Activated naive CD8-positive, alpha-beta T cell treated with anti-CD3 and anti-CD28 coated beads for 36 hours (primary cell): ENCODE measurements at regions not wholly inside any gene's neighbourhood (a gene's known extent, or its start where the extent isn't known, plus 50 kb on each side); places are given as distances from the start of the nearest gene placed in this dataset.

ENCODE experiments used
- DNase-seq: peaks from one replicate; pipeline ENCODE4 v3.0.0; 2021
- H3K27ac Mint-ChIP-seq: one replicate; pipeline ENCODE4 v1.8.0; 2022; ENCODE audit warnings: mild to moderate bottlenecking, moderate library complexity, mixed read lengths
- H3K27me3 Mint-ChIP-seq: one replicate; pipeline ENCODE4 v1.8.0; 2022; ENCODE audit warnings: mild to moderate bottlenecking, mixed read lengths
- H3K36me3 Mint-ChIP-seq: one replicate; pipeline ENCODE4 v1.8.0; 2021; ENCODE audit warnings: mild to moderate bottlenecking, mixed read lengths
- H3K4me1 Mint-ChIP-seq: one replicate; pipeline ENCODE4 v1.8.0; 2021; ENCODE audit warnings: mixed read lengths
- H3K4me3 Mint-ChIP-seq: one replicate; pipeline ENCODE4 v1.8.0; 2022; ENCODE audit warnings: mild to moderate bottlenecking, moderate library complexity, mixed read lengths
- H3K9me3 Mint-ChIP-seq: one replicate; pipeline ENCODE4 v1.8.0; 2022; ENCODE audit warnings: mixed read lengths

GRCh38 chr21:22106720-22107410 lies 1108.7 kb downstream of the NCAM2 start:
- Mint-ChIP-seq H3K4me1 (no peaks in the 10 kb centered on the region), H3K4me3 (no peak overlapping the region), H3K27me3 (no peaks in the 10 kb centered on the region), H3K27ac (no peak overlapping the region), H3K9me3 (no peaks in the 10 kb centered on the region), H3K36me3 (no peaks in the 10 kb centered on the region)
- no peak for DNase-seq

- Mint-ChIP-seq H3K36me3 (no peaks in the 10 kb centered on the region), H3K27ac (no peak overlapping the region), H3K4me1 (no peaks in the 10 kb centered on the region), H3K27me3 (no peaks in the 10 kb centered on the region), H3K9me3 (peaks cover 2% of the 10 kb centered on the region), H3K4me3 (no peak overlapping the region)
- DNase-seq, result no peak
Measured at GRCh38 chr21:22115746-22116145, 1117.5 kb downstream of the NCAM2 start.

GRCh38 chr21:22120616-22121266 lies 1122.5 kb downstream of the NCAM2 start:
- Mint-ChIP-seq H3K9me3 (no peaks in the 10 kb centered on the region), H3K27me3 (no peaks in the 10 kb centered on the region), H3K36me3 (no peaks in the 10 kb centered on the region), H3K4me1 (no peaks in the 10 kb centered on the region), H3K27ac (no peak overlapping the region), H3K4me3 (no peak overlapping the region)
- no peak for DNase-seq

- no peak for DNase-seq
Measured at GRCh38 chr21:22125581-22125980, 1127.4 kb downstream of the NCAM2 start.

GRCh38 chr21:22128671-22129070 lies 1130.5 kb downstream of the NCAM2 start:
- H3K27ac Mint-ChIP-seq, result no peak overlapping the region
- no peak overlapping the region for H3K4me3 Mint-ChIP-seq
- H3K27me3 Mint-ChIP-seq, result no peaks in the 10 kb centered on the region
- H3K9me3 Mint-ChIP-seq, result no peaks in the 10 kb centered on the region
- no peaks in the 10 kb centered on the region for H3K4me1 Mint-ChIP-seq
- H3K36me3 Mint-ChIP-seq, result no peaks in the 10 kb centered on the region
- no peak for DNase-seq

More at GRCh38 chr21:22125581-22125980, 1127.4 kb downstream of the NCAM2 start:
- Mint-ChIP-seq H3K36me3 (no peaks in the 10 kb centered on the region), H3K4me1 (no peaks in the 10 kb centered on the region), H3K9me3 (no peaks in the 10 kb centered on the region), H3K4me3 (no peak overlapping the region), H3K27me3 (no peaks in the 10 kb centered on the region), H3K27ac (no peak overlapping the region)

GRCh38 chr21:22132358-22133071 lies 1134.3 kb downstream of the NCAM2 start:
- no peak for DNase-seq
- Mint-ChIP-seq H3K36me3 (no peaks in the 10 kb centered on the region), H3K27ac (no peak overlapping the region), H3K4me3 (no peak overlapping the region), H3K4me1 (no peaks in the 10 kb centered on the region), H3K27me3 (no peaks in the 10 kb centered on the region), H3K9me3 (no peaks in the 10 kb centered on the region)

- Mint-ChIP-seq H3K4me1 (no peaks in the 10 kb centered on the region), H3K36me3 (no peaks in the 10 kb centered on the region), H3K9me3 (no peaks in the 10 kb centered on the region), H3K4me3 (no peak overlapping the region), H3K27ac (no peak overlapping the region), H3K27me3 (no peaks in the 10 kb centered on the region)
- DNase-seq, result no peak
Measured at GRCh38 chr21:22136740-22137139, 1138.5 kb downstream of the NCAM2 start.

GRCh38 chr21:22138297-22139016 lies 1140.2 kb downstream of the NCAM2 start:
- no peak for DNase-seq
- Mint-ChIP-seq H3K9me3 (no peaks in the 10 kb centered on the region), H3K27me3 (no peaks in the 10 kb centered on the region), H3K36me3 (no peaks in the 10 kb centered on the region), H3K4me1 (no peaks in the 10 kb centered on the region), H3K4me3 (no peak overlapping the region), H3K27ac (no peak overlapping the region)

- no peak overlapping the region for H3K4me3 Mint-ChIP-seq
- no peak overlapping the region for H3K27ac Mint-ChIP-seq
- no peaks in the 10 kb centered on the region for H3K27me3 Mint-ChIP-seq
- H3K4me1 Mint-ChIP-seq, result no peaks in the 10 kb centered on the region
- no peaks in the 10 kb centered on the region for H3K36me3 Mint-ChIP-seq
- H3K9me3 Mint-ChIP-seq, result peaks cover 6% of the 10 kb centered on the region
- no peak for DNase-seq
Measured at GRCh38 chr21:22145545-22145944, 1147.3 kb downstream of the NCAM2 start.

GRCh38 chr21:22154579-22155274 lies 1156.5 kb downstream of the NCAM2 start:
- Mint-ChIP-seq H3K36me3 (no peaks in the 10 kb centered on the region), H3K27ac (no peak overlapping the region)

GRCh38 chr21:22164912-22165311 lies 1166.7 kb downstream of the NCAM2 start:
- H3K27ac Mint-ChIP-seq, result no peak overlapping the region
- no peaks in the 10 kb centered on the region for H3K36me3 Mint-ChIP-seq
- peaks cover 5% of the 10 kb centered on the region for H3K9me3 Mint-ChIP-seq
- H3K4me1 Mint-ChIP-seq, result no peaks in the 10 kb centered on the region
- H3K27me3 Mint-ChIP-seq, result no peaks in the 10 kb centered on the region
- no peak overlapping the region for H3K4me3 Mint-ChIP-seq
- DNase-seq, result no peak

More at GRCh38 chr21:22154579-22155274, 1156.5 kb downstream of the NCAM2 start:
- H3K27me3 Mint-ChIP-seq, result no peaks in the 10 kb centered on the region
- H3K9me3 Mint-ChIP-seq, result no peaks in the 10 kb centered on the region
- no peaks in the 10 kb centered on the region for H3K4me1 Mint-ChIP-seq
- H3K4me3 Mint-ChIP-seq, result no peak overlapping the region
- DNase-seq, result no peak

- Mint-ChIP-seq H3K4me1 (no peaks in the 10 kb centered on the region), H3K9me3 (peaks cover 1% of the 10 kb centered on the region), H3K36me3 (no peaks in the 10 kb centered on the region), H3K27me3 (no peaks in the 10 kb centered on the region), H3K4me3 (no peak overlapping the region), H3K27ac (no peak overlapping the region)
- no peak for DNase-seq
Measured at GRCh38 chr21:22174746-22175145, 1176.5 kb downstream of the NCAM2 start.

GRCh38 chr21:22189278-22189677 lies 1191.1 kb downstream of the NCAM2 start:
- Mint-ChIP-seq H3K9me3 (peaks cover 3% of the 10 kb centered on the region), H3K36me3 (no peaks in the 10 kb centered on the region), H3K27ac (no peak overlapping the region), H3K4me3 (no peak overlapping the region), H3K4me1 (no peaks in the 10 kb centered on the region), H3K27me3 (no peaks in the 10 kb centered on the region)
- DNase-seq, result no peak

GRCh38 chr21:22191581-22191980 lies 1193.4 kb downstream of the NCAM2 start:
- DNase-seq, result no peak
- Mint-ChIP-seq H3K4me1 (no peaks in the 10 kb centered on the region), H3K27ac (no peak overlapping the region), H3K36me3 (no peaks in the 10 kb centered on the region), H3K9me3 (peaks cover 3% of the 10 kb centered on the region), H3K4me3 (no peak overlapping the region), H3K27me3 (no peaks in the 10 kb centered on the region)
